ENCODE measurements at regions not wholly inside any gene's neighbourhood (a gene's known extent, or its start where the extent isn't known, plus 50 kb on each side); places are given as distances from the start of the nearest gene placed in this dataset.

DNA sequence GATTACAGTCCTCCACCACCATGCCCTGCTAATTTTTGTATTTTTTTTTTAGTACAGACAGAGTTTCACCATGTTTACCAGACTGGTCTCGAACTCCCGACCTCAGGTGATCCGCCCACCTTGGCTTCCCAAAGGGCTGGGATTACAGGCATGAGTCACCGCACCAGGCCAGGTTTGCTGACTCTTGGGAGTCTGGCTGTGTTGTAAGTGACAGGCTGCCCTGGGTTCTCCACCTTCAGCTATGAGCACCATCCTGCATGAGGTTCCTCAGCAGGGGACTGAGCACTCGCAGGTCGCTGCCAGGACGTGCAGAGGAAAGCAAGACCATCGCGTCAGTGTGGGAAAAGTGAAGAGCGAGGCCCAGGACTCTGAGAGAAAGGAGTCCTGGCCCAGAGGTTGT, 112.6 kb upstream of the NDUFV2 start:
- TF ChIP-seq POLR2A (IDR thresholded peaks at IDR 0.05) (no peak), POLR2AphosphoS5 (IDR thresholded peaks at IDR 0.05) (no peak)
- TF ChIP-seq, protein P1, sequence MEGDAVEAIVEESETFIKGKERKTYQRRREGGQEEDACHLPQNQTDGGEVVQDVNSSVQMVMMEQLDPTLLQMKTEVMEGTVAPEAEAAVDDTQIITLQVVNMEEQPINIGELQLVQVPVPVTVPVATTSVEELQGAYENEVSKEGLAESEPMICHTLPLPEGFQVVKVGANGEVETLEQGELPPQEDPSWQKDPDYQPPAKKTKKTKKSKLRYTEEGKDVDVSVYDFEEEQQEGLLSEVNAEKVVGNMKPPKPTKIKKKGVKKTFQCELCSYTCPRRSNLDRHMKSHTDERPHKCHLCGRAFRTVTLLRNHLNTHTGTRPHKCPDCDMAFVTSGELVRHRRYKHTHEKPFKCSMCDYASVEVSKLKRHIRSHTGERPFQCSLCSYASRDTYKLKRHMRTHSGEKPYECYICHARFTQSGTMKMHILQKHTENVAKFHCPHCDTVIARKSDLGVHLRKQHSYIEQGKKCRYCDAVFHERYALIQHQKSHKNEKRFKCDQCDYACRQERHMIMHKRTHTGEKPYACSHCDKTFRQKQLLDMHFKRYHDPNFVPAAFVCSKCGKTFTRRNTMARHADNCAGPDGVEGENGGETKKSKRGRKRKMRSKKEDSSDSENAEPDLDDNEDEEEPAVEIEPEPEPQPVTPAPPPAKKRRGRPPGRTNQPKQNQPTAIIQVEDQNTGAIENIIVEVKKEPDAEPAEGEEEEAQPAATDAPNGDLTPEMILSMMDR (IDR thresholded peaks at IDR 0.05), result no peak
